SH-SY5Y (cell line): ENCODE measurements at regions not wholly inside any gene's neighbourhood (a gene's known extent, or its start where the extent isn't known, plus 50 kb on each side); places are given as distances from the start of the nearest gene placed in this dataset.

Experiments
- GATA2 ChIP-seq: IDR thresholded peaks from 2 replicates; pipeline ENCODE4 v1.6.1; 2011; ENCODE audit warnings: mild to moderate bottlenecking, low read depth, low read length
- GATA3 ChIP-seq: IDR thresholded peaks from 2 replicates; pipeline ENCODE4 v1.6.1; 2011; ENCODE audit warnings: low read depth, mild to moderate bottlenecking, low read length, moderate library complexity

GRCh38 chr10:76727038-76727437, 910.6 kb downstream of the KCNMA1 start:
- TF ChIP-seq GATA2, result no peak
- TF ChIP-seq GATA3, result no peak
